ENCODE measurements at regions not wholly inside any gene's neighbourhood (a gene's known extent, or its start where the extent isn't known, plus 50 kb on each side); places are given as distances from the start of the nearest gene placed in this dataset.
A peak's percentile ranks its signal among the peaks of the same experiment; 100 is the strongest.

DNA sequence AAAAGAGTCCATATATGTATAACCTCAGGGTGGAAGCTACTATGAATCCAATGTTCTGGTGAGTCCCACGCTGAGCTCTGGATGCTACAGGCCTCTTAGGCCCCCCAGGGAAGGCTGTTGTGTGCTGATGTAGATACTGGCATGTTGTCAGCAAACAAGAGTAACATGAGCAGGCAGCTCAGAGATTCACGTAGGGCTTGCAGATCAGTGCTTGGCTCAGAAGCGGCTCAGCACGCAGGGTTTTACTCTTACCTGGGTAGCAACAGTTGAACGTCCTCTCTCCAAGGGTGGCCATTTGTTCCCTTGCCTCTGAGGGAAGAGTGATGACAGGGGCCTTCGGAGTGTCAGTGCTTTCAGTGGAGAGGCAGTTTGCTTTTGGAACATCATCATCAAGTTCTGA is 93.4 kb downstream of the ZFP64 start:
- Mint-ChIP-seq H3K4me3 (no peak overlapping the region), H3K4me1 (peaks cover under 1% of the 10 kb centered on the region in 2 donors), H3K36me3 (peaks cover 3 to 14% of the 10 kb centered on the region in 2 donors), H3K27me3 (peaks cover 6 to 10% of the 10 kb centered on the region in 2 donors), H3K27ac (no peak overlapping the region), H3K9me3 (no peaks in the 10 kb centered on the region)
- DNase-seq (no peak), ATAC-seq (replicated peaks) (no peak)

DNA sequence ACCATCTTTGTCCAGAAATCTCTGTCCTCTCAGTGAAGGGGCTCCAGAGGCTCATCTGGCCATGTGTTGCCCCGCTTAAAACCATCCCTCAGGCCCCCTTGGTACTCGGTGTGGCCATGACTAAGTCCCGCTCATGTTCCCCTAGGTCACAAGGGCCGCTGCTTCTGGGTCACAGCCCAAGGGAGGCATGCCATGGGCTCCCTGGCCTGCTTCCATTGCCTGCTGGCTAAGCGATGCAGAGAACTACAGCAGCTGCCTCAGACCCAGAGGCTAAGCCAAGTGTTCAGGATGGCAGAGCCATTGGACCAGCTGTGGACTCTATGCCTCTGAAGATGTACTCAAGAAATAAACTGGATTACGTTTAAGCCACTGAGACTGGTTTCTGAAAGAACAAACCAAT is 95.5 kb downstream of the ZFP64 start:
- no peak overlapping the region for H3K4me3 Mint-ChIP-seq
- H3K4me1 Mint-ChIP-seq = no peaks in the 10 kb centered on the region
- ATAC-seq (replicated peaks) = no peak
- H3K9me3 Mint-ChIP-seq = no peaks in the 10 kb centered on the region
- no peak overlapping the region for H3K27ac Mint-ChIP-seq
- H3K36me3 Mint-ChIP-seq = peaks cover 3 to 21% of the 10 kb centered on the region in 2 donors
- no peaks in the 10 kb centered on the region for H3K27me3 Mint-ChIP-seq
- no peak for DNase-seq

DNA sequence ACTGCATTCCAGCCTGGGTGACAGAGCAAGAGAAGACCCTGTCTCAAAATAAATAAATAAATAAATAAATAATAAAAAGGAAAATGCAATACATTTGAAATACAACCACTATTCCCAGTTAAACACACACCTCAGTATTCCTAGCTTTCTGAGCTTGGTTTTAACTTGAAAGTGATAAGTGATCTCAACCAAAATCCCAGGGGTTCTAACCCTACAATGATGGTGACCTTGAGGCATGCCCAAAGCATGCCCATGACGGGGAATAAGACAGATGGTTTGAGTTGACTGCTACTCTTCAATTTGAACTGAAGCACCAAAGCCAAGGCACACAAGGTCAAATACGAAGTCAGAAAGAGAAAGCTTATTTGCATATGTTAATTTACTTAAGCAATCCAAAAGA is 96.9 kb downstream of the ZFP64 start:
- no peaks in the 10 kb centered on the region for H3K9me3 Mint-ChIP-seq

DNA sequence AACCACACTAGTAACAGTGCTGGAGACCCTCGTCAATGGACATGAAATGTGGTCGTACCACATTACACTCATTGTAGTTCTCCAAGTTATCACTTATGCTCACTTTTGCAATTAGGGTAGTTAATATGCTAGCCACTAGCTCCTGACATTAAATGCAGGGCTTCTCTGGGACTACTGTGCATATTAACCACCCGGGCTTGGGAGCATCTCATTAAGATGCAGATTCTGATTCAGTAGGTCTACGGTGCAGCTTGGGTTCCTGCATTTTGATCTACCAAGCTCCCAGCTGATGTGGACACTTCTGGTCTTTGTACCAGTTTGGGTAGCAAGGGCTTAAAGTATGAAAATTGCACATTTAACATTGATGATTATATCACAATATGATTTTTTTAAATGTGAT is 98.0 kb downstream of the ZFP64 start:
- Mint-ChIP-seq H3K4me3 (no peak overlapping the region), H3K9me3 (peaks cover 4 to 5% of the 10 kb centered on the region in 2 donors), H3K27me3 (no peaks in the 10 kb centered on the region), H3K4me1 (no peaks in the 10 kb centered on the region), H3K36me3 (peaks cover 9 to 39% of the 10 kb centered on the region in 2 donors), H3K27ac (no peak overlapping the region)
- DNase-seq = no peak
- no peak for ATAC-seq (replicated peaks)

More for the DNA sequence above, 96.9 kb downstream of the ZFP64 start:
- H3K27ac Mint-ChIP-seq = no peak overlapping the region
- no peak overlapping the region for H3K4me3 Mint-ChIP-seq
- ATAC-seq (replicated peaks) = no peak
- no peaks in the 10 kb centered on the region for H3K27me3 Mint-ChIP-seq
- peaks cover 3 to 29% of the 10 kb centered on the region in 2 donors for H3K36me3 Mint-ChIP-seq
- no peaks in the 10 kb centered on the region for H3K4me1 Mint-ChIP-seq
- DNase-seq = no peak

DNA sequence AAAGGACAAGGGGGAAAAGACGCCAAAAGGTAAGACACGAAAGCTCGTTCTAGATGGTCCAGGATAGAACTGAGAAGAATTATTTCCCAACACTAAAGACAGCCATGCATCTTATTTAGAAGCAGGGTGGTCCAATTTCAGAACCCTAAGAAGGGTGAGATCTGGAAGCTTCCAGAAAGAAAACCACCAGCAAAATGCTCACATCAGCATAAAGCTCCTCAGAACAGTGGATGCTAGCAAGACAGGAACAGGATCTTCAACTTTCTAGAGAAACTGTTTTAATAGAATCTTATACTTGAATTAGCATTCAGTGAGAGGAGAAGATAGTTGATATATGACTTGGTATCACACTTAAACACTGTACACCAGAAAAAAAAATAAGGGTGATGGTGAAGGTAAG is 101.5 kb downstream of the ZFP64 start:
- peaks cover 38 to 62% of the 10 kb centered on the region in 2 donors for H3K36me3 Mint-ChIP-seq
- H3K27me3 Mint-ChIP-seq = no peaks in the 10 kb centered on the region
- no peaks in the 10 kb centered on the region for H3K4me1 Mint-ChIP-seq
- peaks cover 15 to 16% of the 10 kb centered on the region in 2 donors for H3K9me3 Mint-ChIP-seq
- H3K27ac Mint-ChIP-seq = no peak overlapping the region
- no peak for ATAC-seq (replicated peaks)
- H3K4me3 Mint-ChIP-seq = no peak overlapping the region
- no peak for DNase-seq

DNA sequence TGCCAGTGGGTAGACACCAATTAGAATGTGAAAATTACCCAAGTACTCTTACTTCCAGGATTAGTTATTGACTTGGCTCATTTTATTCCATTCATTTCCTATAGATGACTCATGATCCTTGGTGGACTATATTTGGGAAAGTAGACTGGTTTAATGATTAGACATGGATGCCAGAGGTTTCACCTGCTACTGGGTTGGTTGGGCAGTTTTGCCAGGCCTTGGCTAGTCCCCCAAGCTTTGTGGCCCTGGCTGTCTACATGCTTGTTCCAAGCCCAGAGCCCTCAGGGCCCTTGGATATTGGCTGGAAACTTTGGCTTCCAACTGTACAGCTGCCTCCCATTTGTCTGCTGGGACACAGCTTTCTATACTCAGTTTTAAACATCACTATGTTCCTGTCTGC is 104.1 kb downstream of the ZFP64 start:
- no peak for ATAC-seq (replicated peaks)
- no peak for DNase-seq
- Mint-ChIP-seq H3K4me3 (no peak overlapping the region), H3K4me1 (no peaks in the 10 kb centered on the region), H3K36me3 (peaks cover 42 to 62% of the 10 kb centered on the region in 2 donors), H3K27me3 (no peaks in the 10 kb centered on the region), H3K9me3 (peaks cover 15 to 16% of the 10 kb centered on the region in 2 donors), H3K27ac (no peak overlapping the region)

DNA sequence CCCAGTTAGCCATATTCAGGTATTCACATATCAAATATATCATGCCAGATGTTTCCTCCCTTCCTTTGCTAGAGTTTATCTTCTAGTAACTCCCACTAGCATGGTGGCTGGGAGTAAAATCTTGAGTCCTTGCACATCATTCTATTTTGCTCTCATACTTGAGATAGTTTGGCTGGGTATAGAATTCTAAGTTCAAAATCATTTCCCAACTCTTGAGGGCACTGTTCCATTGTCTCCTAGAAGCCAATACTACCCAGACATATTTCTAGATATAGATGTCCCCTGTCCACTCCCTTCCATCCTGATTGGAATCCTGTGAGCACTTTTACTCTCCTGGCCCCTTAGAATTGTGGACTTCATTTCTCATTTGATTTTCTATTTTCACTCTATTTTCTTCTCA is 104.7 kb downstream of the ZFP64 start:
- peaks cover 15 to 16% of the 10 kb centered on the region in 2 donors for H3K9me3 Mint-ChIP-seq
- no peak for ATAC-seq (replicated peaks)
- no peaks in the 10 kb centered on the region for H3K27me3 Mint-ChIP-seq
- H3K4me1 Mint-ChIP-seq = no peaks in the 10 kb centered on the region
- no peak overlapping the region for H3K27ac Mint-ChIP-seq
- H3K36me3 Mint-ChIP-seq = peaks cover 42 to 58% of the 10 kb centered on the region in 2 donors
- no peak for DNase-seq
- no peak overlapping the region for H3K4me3 Mint-ChIP-seq

DNA sequence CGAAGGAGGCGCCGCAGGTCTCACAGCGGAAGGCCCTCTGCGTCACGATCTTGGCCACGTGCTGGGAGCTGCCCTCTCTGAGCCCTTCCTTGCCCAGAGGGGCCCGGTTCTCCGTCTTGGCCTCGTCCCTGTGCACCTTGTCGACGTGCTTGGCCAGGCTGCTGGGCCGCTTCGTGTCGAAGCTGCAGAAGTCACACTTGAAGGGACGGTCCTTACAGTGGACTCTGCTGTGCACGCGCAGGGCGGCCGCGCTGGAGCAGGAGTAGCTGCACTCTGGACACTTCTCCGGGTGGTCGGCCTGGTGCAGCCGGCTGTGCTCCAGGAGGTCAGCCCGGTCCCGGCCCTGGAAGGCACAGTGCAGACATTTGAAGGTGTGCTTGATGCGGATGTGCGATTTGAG is 106.9 kb downstream of the ZFP64 start:
- no peak overlapping the region for H3K27ac Mint-ChIP-seq
- no peaks in the 10 kb centered on the region for H3K27me3 Mint-ChIP-seq
- H3K4me3 Mint-ChIP-seq = no peak overlapping the region
- H3K36me3 Mint-ChIP-seq = peaks cover 48 to 57% of the 10 kb centered on the region in 2 donors
- ATAC-seq (replicated peaks) (no peak), DNase-seq (no peak)
- peaks cover 15 to 16% of the 10 kb centered on the region in 2 donors for H3K9me3 Mint-ChIP-seq
- H3K4me1 Mint-ChIP-seq = no peaks in the 10 kb centered on the region

DNA sequence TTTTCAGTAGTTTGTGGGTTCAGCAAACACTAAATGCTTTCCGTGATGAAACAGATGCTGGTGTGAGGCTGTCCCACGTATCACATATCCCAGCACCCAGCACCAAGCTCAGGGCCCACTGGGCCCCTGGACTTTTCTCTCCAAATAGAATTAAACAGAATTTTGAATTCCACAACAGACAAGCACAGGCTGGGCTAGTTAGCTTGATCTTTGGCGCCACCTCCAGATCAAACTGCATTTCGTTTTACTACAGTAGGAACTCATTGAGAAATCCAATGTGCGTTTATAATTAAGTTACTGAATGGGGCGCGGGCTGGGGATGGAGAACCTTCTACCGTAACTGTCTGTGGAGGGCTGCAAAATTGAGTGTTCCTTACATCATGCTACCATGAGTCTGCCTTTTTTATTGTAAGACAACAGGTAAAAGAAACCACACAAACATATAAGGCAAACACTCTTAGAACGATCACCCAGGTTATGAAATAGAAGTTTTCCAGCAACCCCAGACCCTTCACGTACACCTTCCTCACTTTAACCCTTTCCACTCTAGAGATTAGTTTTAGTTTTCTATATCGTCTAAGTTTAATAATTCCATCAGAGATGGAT is 107.8 kb downstream of the ZFP64 start:
- H3K27me3 Mint-ChIP-seq = no peaks in the 10 kb centered on the region
- H3K27ac Mint-ChIP-seq = no peak overlapping the region
- H3K9me3 Mint-ChIP-seq = peaks cover 11 to 13% of the 10 kb centered on the region in 2 donors
- H3K36me3 Mint-ChIP-seq = peaks cover 44 to 52% of the 10 kb centered on the region in 2 donors
- H3K4me3 Mint-ChIP-seq = no peak overlapping the region
- no peaks in the 10 kb centered on the region for H3K4me1 Mint-ChIP-seq
- peak; percentile 41 to 47 for ATAC-seq (replicated peaks)
- DNase-seq = no peak

DNA sequence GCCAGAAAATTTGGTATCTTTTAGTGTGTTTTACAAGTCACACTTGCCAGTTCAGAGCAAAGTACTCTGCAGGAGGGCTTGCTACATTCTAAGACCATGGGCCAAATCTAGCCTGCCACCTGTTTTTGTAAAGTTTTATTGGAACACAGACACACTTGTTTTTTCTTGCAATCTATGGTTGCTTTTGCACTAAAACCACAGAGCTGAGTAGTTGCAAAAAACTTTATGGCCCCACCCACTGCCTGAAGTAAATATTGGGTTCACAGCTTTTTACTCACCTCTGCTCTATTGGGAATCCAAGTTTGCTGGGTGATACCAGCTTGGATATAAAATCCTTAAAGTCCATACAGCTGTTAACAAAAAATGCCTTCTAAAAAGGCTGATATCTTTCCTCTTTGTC is 109.0 kb downstream of the ZFP64 start:
- Mint-ChIP-seq H3K27ac (no peak overlapping the region), H3K9me3 (peaks cover 5 to 7% of the 10 kb centered on the region in 2 donors)
- DNase-seq = no peak

DNA sequence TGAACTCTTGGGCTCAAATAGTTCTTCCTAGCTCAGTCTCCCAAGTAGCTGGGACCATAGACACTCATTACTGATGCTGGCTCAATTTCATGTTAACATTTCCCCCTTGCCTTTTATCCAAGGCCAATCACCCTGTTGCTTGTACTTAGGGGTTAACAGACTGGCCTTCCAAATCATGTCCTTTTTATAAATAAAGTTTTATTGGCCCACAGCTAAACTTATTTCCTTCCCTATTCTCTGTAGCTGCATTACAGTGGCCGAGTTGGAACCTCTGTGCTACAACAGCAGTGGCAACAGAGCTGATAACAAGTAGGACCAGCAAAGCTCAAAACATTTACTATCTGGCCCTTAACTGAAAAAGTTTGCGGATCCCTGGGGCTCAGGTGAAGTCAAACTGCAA is 109.8 kb downstream of the ZFP64 start:
- Mint-ChIP-seq H3K4me3 (no peak overlapping the region), H3K36me3 (peaks cover 25 to 33% of the 10 kb centered on the region in 2 donors), H3K27ac (no peak overlapping the region), H3K9me3 (no peaks in the 10 kb centered on the region), H3K4me1 (no peaks in the 10 kb centered on the region), H3K27me3 (no peaks in the 10 kb centered on the region)
- DNase-seq (no peak), ATAC-seq (replicated peaks) (no peak)

More for the DNA sequence above, 109.0 kb downstream of the ZFP64 start:
- ATAC-seq (replicated peaks) = no peak
- Mint-ChIP-seq H3K4me3 (no peak overlapping the region), H3K4me1 (no peaks in the 10 kb centered on the region), H3K36me3 (peaks cover 33 to 41% of the 10 kb centered on the region in 2 donors), H3K27me3 (no peaks in the 10 kb centered on the region)

DNA sequence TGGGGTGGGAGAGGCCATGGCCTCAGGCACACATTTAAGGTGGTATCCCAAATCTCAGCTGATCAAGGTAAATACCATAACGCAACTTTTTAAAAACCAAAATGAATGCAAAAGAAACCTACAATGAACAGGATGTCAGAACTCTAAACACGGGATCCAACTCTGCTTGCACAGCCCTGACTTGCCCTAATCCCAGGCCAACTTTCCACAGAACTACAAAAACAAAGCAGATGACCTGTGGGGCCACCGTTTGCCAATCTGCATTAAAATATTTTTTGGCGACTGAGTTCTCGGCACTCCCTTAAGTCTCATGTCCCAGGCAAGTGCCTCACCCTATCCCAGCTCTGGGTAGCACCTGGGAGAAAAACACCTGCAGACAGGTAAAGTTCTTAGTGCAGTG is 110.5 kb downstream of the ZFP64 start:
- Mint-ChIP-seq H3K36me3 (peaks cover 19 to 25% of the 10 kb centered on the region in 2 donors), H3K4me1 (no peaks in the 10 kb centered on the region), H3K4me3 (no peak overlapping the region), H3K27ac (no peak overlapping the region), H3K9me3 (no peaks in the 10 kb centered on the region), H3K27me3 (no peaks in the 10 kb centered on the region)
- ATAC-seq (replicated peaks) = no peak
- no peak for DNase-seq

DNA sequence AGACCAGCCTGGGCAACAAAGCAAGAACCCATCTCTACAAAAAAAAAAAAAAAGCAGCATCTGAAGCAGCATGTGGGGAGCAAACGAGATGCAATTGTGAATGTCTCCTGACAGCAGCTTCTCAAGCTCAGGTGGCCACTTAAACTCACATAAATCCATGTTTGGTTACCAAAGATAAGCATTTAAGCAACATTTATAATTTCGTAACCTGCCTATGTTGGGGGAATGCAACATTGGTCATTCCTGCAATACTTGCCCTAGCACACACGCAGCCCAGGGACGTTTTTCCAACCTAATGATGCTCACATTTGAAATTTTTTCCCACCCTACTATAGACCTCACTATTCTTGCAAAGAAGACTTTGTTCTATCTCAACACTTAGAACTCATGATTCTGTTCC is 113.3 kb downstream of the ZFP64 start:
- DNase-seq (no peak), ATAC-seq (replicated peaks) (no peak)
- peaks cover 7 to 11% of the 10 kb centered on the region in 2 donors for H3K36me3 Mint-ChIP-seq
- no peaks in the 10 kb centered on the region for H3K27me3 Mint-ChIP-seq
- no peaks in the 10 kb centered on the region for H3K4me1 Mint-ChIP-seq
- no peak overlapping the region for H3K27ac Mint-ChIP-seq
- no peak overlapping the region for H3K4me3 Mint-ChIP-seq
- H3K9me3 Mint-ChIP-seq = no peaks in the 10 kb centered on the region

DNA sequence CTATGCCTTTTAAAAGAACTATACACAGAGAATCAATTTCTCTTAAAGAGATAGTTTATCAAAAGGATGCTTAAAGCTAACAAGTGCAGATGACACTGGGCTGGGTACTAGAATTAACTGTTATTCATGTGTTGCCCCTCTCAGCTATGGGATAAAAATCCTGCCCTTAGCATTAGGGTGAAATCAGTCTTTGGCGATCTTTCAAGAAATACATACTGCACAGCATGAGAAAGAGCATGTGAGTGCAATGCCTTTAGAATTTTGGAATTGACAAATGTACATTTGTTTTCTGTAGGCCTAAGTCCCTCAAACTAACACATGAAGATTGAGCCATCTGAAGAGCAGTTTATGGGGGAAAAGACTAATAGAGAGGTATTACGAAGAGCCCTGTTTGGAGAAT is 115.4 kb downstream of the ZFP64 start:
- ATAC-seq (replicated peaks) (no peak), DNase-seq (no peak)
- Mint-ChIP-seq H3K36me3 (peaks cover 8 to 15% of the 10 kb centered on the region in 2 donors), H3K4me3 (no peak overlapping the region), H3K27me3 (no peaks in the 10 kb centered on the region), H3K27ac (no peak overlapping the region), H3K4me1 (no peaks in the 10 kb centered on the region), H3K9me3 (no peaks in the 10 kb centered on the region)

DNA sequence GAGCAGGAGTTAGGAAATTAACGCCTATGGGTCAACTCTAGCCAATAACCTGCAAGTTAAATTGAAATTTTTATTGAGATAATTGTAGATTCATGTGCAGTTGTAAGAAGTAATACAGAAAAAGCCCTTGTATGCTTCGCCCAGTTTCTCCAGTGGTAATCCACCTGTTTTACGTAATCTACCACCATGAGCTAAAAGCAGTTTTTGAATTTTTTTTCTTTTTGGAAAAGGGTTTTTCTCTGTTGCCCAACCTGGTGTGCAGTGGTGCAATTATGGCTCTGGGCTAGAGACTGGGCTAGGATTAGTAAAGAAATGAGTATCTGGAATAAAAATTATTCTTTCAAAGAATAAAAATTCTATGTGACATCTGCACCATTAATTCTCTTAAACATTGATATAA is 116.2 kb downstream of the ZFP64 start:
- H3K9me3 Mint-ChIP-seq = no peaks in the 10 kb centered on the region
- H3K4me1 Mint-ChIP-seq = no peaks in the 10 kb centered on the region
- no peak overlapping the region for H3K27ac Mint-ChIP-seq
- ATAC-seq (replicated peaks) (no peak), DNase-seq (no peak)
- H3K4me3 Mint-ChIP-seq = no peak overlapping the region
- H3K27me3 Mint-ChIP-seq = no peaks in the 10 kb centered on the region
- peaks cover 8 to 17% of the 10 kb centered on the region in 2 donors for H3K36me3 Mint-ChIP-seq

DNA sequence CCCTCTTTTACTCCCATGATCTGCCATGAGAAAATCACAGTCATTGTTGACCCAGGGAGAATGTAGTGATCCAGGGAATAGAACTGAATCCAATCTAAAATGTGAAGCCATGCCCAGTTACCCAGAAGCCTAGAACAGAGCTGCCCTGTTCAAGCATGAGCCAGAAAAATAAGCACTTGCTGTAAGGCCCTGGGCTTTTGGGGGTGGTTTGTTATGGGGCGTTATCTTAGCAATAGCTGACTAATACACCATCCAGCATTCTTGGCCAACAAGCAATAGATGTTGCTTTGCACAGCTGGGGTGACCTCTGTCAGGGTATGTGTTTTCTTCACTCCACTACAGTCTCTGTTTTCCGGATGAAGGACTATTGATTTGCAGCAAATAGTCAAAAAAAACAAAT is 120.4 kb downstream of the ZFP64 start:
- Mint-ChIP-seq H3K4me3 (no peak overlapping the region), H3K36me3 (peaks cover 2 to 7% of the 10 kb centered on the region in 2 donors), H3K27me3 (no peaks in the 10 kb centered on the region), H3K27ac (no peak overlapping the region), H3K9me3 (no peaks in the 10 kb centered on the region), H3K4me1 (no peaks in the 10 kb centered on the region)
- DNase-seq (no peak), ATAC-seq (replicated peaks) (no peak)

Data from stimulated activated naive B cell treated with anti-CD40 and anti-IgM and Interleukin-4, amounts not matched to agents 10 μg/mL and 1 μg/mL and 100 μg/mL, for 72 hours (primary cell).